ENCODE measurements at regions not wholly inside any gene's neighbourhood (a gene's known extent, or its start where the extent isn't known, plus 50 kb on each side); places are given as distances from the start of the nearest gene placed in this dataset.

GRCh38 chr14:105904379-105904778 is 378.0 kb downstream of the TMEM121 start:
- Histone ChIP-seq H3K9ac (ENCODE audit: low read depth in 1 of 2, low read length in 2 of 2) (no peak overlapping the region), H3K9me3 (ENCODE audit: control insufficient read depth in 4 of 4, low read length in 3 of 4) (no peaks in the 10 kb centered on the region), H3K4me3 (ENCODE audit: low read depth in 1 of 3, low read length in 3 of 3) (no peak overlapping the region), H3K36me3 (ENCODE audit: control insufficient read depth in 4 of 4, insufficient read depth in 3 of 4, low read depth in 1 of 4, low read length in 3 of 4) (no peaks in the 10 kb centered on the region), H3K4me1 (ENCODE audit: control insufficient read depth in 4 of 4, insufficient read depth in 4 of 4, low read length in 3 of 4) (peaks cover 0 to 10% (median 4%) of the 10 kb centered on the region in 4 donors), H3K27ac (ENCODE audit: low read depth in 1 of 2, low read length in 2 of 2) (no peak overlapping the region), H3K27me3 (ENCODE audit: control insufficient read depth in 4 of 4, insufficient read depth in 4 of 4, low read length in 3 of 4) (no peaks in the 10 kb centered on the region)
- WGBS = 79% methylated on average over 11 of the region's 11 CpGs
- DNase-seq (ENCODE audit: low spot score) = no peak
- TF ChIP-seq GABPA (IDR thresholded peaks at IDR 0.05 in 1 of 2, conservative IDR thresholded peaks at IDR 0.05 in 1 of 2) = no peak
- no peak for TF ChIP-seq RAD21 (IDR thresholded peaks at IDR 0.05)

- Histone ChIP-seq H3K36me3 (ENCODE audit: control insufficient read depth in 4 of 4, insufficient read depth in 3 of 4, low read depth in 1 of 4, low read length in 3 of 4) (no peaks in the 10 kb centered on the region), H3K9ac (ENCODE audit: low read depth in 1 of 2, low read length in 2 of 2) (no peak overlapping the region), H3K27me3 (ENCODE audit: control insufficient read depth in 4 of 4, insufficient read depth in 4 of 4, low read length in 3 of 4) (no peaks in the 10 kb centered on the region), H3K9me3 (ENCODE audit: control insufficient read depth in 4 of 4, low read length in 3 of 4) (no peaks in the 10 kb centered on the region), H3K27ac (ENCODE audit: low read depth in 1 of 2, low read length in 2 of 2) (no peak overlapping the region), H3K4me3 (ENCODE audit: low read depth in 1 of 3, low read length in 3 of 3) (no peak overlapping the region), H3K4me1 (ENCODE audit: control insufficient read depth in 4 of 4, insufficient read depth in 4 of 4, low read length in 3 of 4) (peaks cover 0 to 10% (median 4%) of the 10 kb centered on the region in 4 donors)
- TF ChIP-seq YY1 (IDR thresholded peaks at IDR 0.05) (no peak), TAF1 (conservative IDR thresholded peaks at IDR 0.05) (no peak)
- no peak for DNase-seq (ENCODE audit: low spot score)
- WGBS = 81% methylated on average over 11 of the region's 11 CpGs
Observed at GRCh38 chr14:105905456-105905855, 379.1 kb downstream of the TMEM121 start.

- no peak for TF ChIP-seq SP1 (IDR thresholded peaks at IDR 0.05)
- no peak for TF ChIP-seq FOXA2 (IDR thresholded peaks at IDR 0.05)
- TF ChIP-seq GABPA (IDR thresholded peaks at IDR 0.05 in 1 of 2, conservative IDR thresholded peaks at IDR 0.05 in 1 of 2) = no peak
- TF ChIP-seq RAD21 (IDR thresholded peaks at IDR 0.05) = no peak
- no peak for TF ChIP-seq EGR1 (IDR thresholded peaks at IDR 0.05; ENCODE audit: low read depth in 2 of 2)
- no peak for TF ChIP-seq ZBTB33 (IDR thresholded peaks at IDR 0.05)
- TF ChIP-seq HNF4G (IDR thresholded peaks at IDR 0.05) = no peak
- no peak for TF ChIP-seq MAX (IDR thresholded peaks at IDR 0.05)
- no peak for TF ChIP-seq JUND (IDR thresholded peaks at IDR 0.05)
- TF ChIP-seq CTCF (IDR thresholded peaks at IDR 0.05; ENCODE audit: low read depth, low read length, missing input control) = no peak
- TF ChIP-seq ATF3 (IDR thresholded peaks at IDR 0.05) = no peak
- no peak for TF ChIP-seq TAF1 (conservative IDR thresholded peaks at IDR 0.05)
- TF ChIP-seq YY1 (IDR thresholded peaks at IDR 0.05) = no peak
- TF ChIP-seq HNF4A (conservative IDR thresholded peaks at IDR 0.05) = no peak
- no peak for TF ChIP-seq NR2F2 (IDR thresholded peaks at IDR 0.05)
- no peak for TF ChIP-seq REST (IDR thresholded peaks at IDR 0.05)
- no peak for TF ChIP-seq FOXA1 (IDR thresholded peaks at IDR 0.05)
- no peak for TF ChIP-seq RXRA (IDR thresholded peaks at IDR 0.05)
- no peaks in the 10 kb centered on the region for H3K36me3 ChIP-seq (ENCODE audit: control insufficient read depth in 4 of 4, insufficient read depth in 3 of 4, low read depth in 1 of 4, low read length in 3 of 4)
Observed at GRCh38 chr14:105907276-105907675, 380.9 kb downstream of the TMEM121 start.

More at GRCh38 chr14:105907276-105907675, 380.9 kb downstream of the TMEM121 start:
- H3K9ac ChIP-seq (ENCODE audit: low read depth in 1 of 2, low read length in 2 of 2) = no peak overlapping the region
- DNase-seq (ENCODE audit: low spot score) = no peak
- H3K27ac ChIP-seq (ENCODE audit: low read depth in 1 of 2, low read length in 2 of 2) = no peak overlapping the region
- H3K27me3 ChIP-seq (ENCODE audit: control insufficient read depth in 4 of 4, insufficient read depth in 4 of 4, low read length in 3 of 4) = no peaks in the 10 kb centered on the region
- H3K4me1 ChIP-seq (ENCODE audit: control insufficient read depth in 4 of 4, insufficient read depth in 4 of 4, low read length in 3 of 4) = peaks cover 0 to 10% (median 4%) of the 10 kb centered on the region in 4 donors
- WGBS = 86% methylated on average over 3 of the region's 3 CpGs
- H3K4me3 ChIP-seq (ENCODE audit: low read depth in 1 of 3, low read length in 3 of 3) = no peak overlapping the region
- H3K9me3 ChIP-seq (ENCODE audit: control insufficient read depth in 4 of 4, low read length in 3 of 4) = no peaks in the 10 kb centered on the region
